Heart left ventricle (tissue), 16 donors: ENCODE measurements at regions not wholly inside any gene's neighbourhood (a gene's known extent, or its start where the extent isn't known, plus 50 kb on each side); places are given as distances from the start of the nearest gene placed in this dataset.

Experiments
- ATAC-seq, 4 donors: fragments of 200-7000 bp; cut with Tn5 transposase; one replicate each; pipeline ENCODE4 v1.9.1; 2020 to 2022; ENCODE audit warnings: moderate library complexity in 4 of 4, mild to moderate bottlenecking in 3 of 4, moderate number of reproducible peaks in 1 of 4
- DNase-seq, 5 donors: peaks; one replicate each; pipeline ENCODE4 v3.0.0-alpha.2; 2020
- H3K27ac ChIP-seq, 12 donors: fragments of 200-600 bp; sonication (generic) in 4 of 12; one replicate each; pipeline versions ENCODE4 v1.5.0 to v1.8.0; 2016 to 2022; ENCODE audit warnings: mild to moderate bottlenecking in 2 of 12
- H3K27me3 ChIP-seq, 9 donors: fragments of 200-600 bp; sonication (generic) in 2 of 9; one replicate each; pipeline versions ENCODE4 v1.5.1 to v1.8.0; 2016 to 2022; ENCODE audit warnings: mild to moderate bottlenecking in 3 of 9
- H3K36me3 ChIP-seq, 9 donors: fragments of 200-600 bp; sonication (generic) in 2 of 9; one replicate each; pipeline versions ENCODE4 v1.5.0 to v1.8.0; 2018 to 2022; ENCODE audit warnings: mild to moderate bottlenecking in 2 of 9
- H3K4me1 ChIP-seq, 12 donors: fragments of 200-600 bp; sonication (generic) in 4 of 12; one replicate each; pipeline versions ENCODE4 v1.5.0 to v1.8.0; 2016 to 2022; ENCODE audit warnings: mild to moderate bottlenecking in 3 of 12
- H3K4me3 ChIP-seq, 12 donors: fragments of 200-600 bp; sonication (generic) in 4 of 12; one replicate each; pipeline versions ENCODE4 v1.5.0 to v1.8.0; 2017 to 2022; ENCODE audit warnings: mild to moderate bottlenecking in 9 of 12, moderate library complexity in 4 of 12
- H3K9me3 ChIP-seq, 12 donors: fragments of 200-600 bp; sonication (generic) in 4 of 12; one replicate each; pipeline versions ENCODE4 v1.5.0 to v1.8.0; 2016 to 2022; ENCODE audit warnings: mild to moderate bottlenecking in 1 of 12
- CTCF ChIP-seq, 12 donors: fragments of 200-600 bp; sonication (generic) in 4 of 12; IDR thresholded peaks; one replicate each; pipeline versions ENCODE4 v1.5.0 to v1.8.0; 2018 to 2022; ENCODE audit warnings: antibody characterized with exemption in 12 of 12, mild to moderate bottlenecking in 5 of 12
- POLR2A ChIP-seq, 2 donors: fragments of 450-650 bp; IDR thresholded peaks; one replicate each; pipeline ENCODE4 v1.6.1; 2017; ENCODE audit warnings: antibody characterized with exemption in 2 of 2, mild to moderate bottlenecking in 2 of 2, moderate library complexity in 2 of 2
- WGBS, 4 donors: extraction: QIAGEN DNeasy Blood & Tissue Kit in 2 of 4; methylation state at CpG; one replicate each; pipeline versions ENCODE4 v1.1.5 to v1.1.7; 2013 to 2018; 5-methylcytosine and 5-hydroxymethylcytosine counted together
- intact Hi-C, 10 donors: fragments of 100-400 bp; cut with DNase I; formaldehyde crosslinking; loops; one replicate each; pipeline versions ENCODE4 v1.11.1 to v1.14.2; 2022
- donor health status: ischemic (EF 13 %, LVEDD 7.1; RV severe dilation, severe dysfunction).
- donor health status: healthy with polysubstance abuse.
- donor health status: DM: no; HTN: yes; CAD: no.
- donor health status: DM: no; HTN: no; CAD: no.
- donor health status: ischemic (EF 25% LVEDD 6.9; RV normal size, moderate dysfunction).
- donor health status: ischemic (EF 25% LVEDD 5.7; RV mildly dilated, moderate dysfunction).
- donor health status: healthy.
- donor health status: DM: yes; HTN: yes; CAD: no.
- donor health status: ischemic (EF 35%, LVEDD 5.7; RV mildly dilated, moderate dysfunction).
- donor health status: nonischemic (EF 11% LVEDD 7.7; RV severe dilation, severe dysfunction).
- donor health status: DM: yes; HTN: yes; CAD: no.
- donor health status: PGD.
- donor health status: ischemic (EF 29% LVEDD 5.4; RV normal size, mild dysfunction).
- donor health status: nonischemic (EF 23%, LVEDD 6.1; RV moderate dilation, normal function).

GRCh38 chr5:116389601-116390000 is 185.0 kb downstream of the SEMA6A start:
- WGBS, 4 donors, result 97 to 100% (median 99%) methylated on average over 1 of the region's 1 CpG
- intact Hi-C loops, result no loop called here
- H3K27me3 ChIP-seq, result no peaks in the 10 kb centered on the region

GRCh38 chr5:116388564-116389258 is 185.9 kb downstream of the SEMA6A start:
- Histone ChIP-seq H3K36me3 (no peaks in the 10 kb centered on the region), H3K4me1 (peaks cover 0 to 12% (median 5%) of the 10 kb centered on the region in 12 donors), H3K27ac (peak overlapping the region in 4 of 12 donors; percentile 24 to 38 (median 32)), H3K27me3 (no peaks in the 10 kb centered on the region), H3K9me3 (peaks cover 0 to 7% (median 0%) of the 10 kb centered on the region in 12 donors), H3K4me3 (no peak overlapping the region)
- ATAC-seq, result peak; percentile 71 to 95 (median 89)
- TF ChIP-seq POLR2A (IDR thresholded peaks at IDR 0.05), result no peak
- peak in 4 of 12 donors; percentile 15 to 42 (median 26) for TF ChIP-seq CTCF (IDR thresholded peaks at IDR 0.05)
- 48 to 65% (median 55%) methylated on average over 11 of the region's 11 CpGs for WGBS, 4 donors
- intact Hi-C loops, result no loop called here
- peak in 4 of 5 donors; percentile 43 to 62 (median 50) for DNase-seq

More at GRCh38 chr5:116389601-116390000, 185.0 kb downstream of the SEMA6A start:
- Histone ChIP-seq H3K9me3 (peaks cover 0 to 7% (median 0%) of the 10 kb centered on the region in 12 donors), H3K4me3 (no peak overlapping the region), H3K4me1 (peaks cover 0 to 12% (median 6%) of the 10 kb centered on the region in 12 donors), H3K36me3 (no peaks in the 10 kb centered on the region), H3K27ac (peak overlapping the region in 1 of 12 donors; percentile 32)
- ATAC-seq, result no peak
- no peak for DNase-seq
- TF ChIP-seq POLR2A (IDR thresholded peaks at IDR 0.05), result no peak
- TF ChIP-seq CTCF (IDR thresholded peaks at IDR 0.05), result no peak

- 94 to 99% (median 97%) methylated on average over 3 of the region's 3 CpGs for WGBS, 4 donors
- intact Hi-C loops, result no loop called here
These were observed 186.9 kb downstream of the SEMA6A start for GRCh38 chr5:116387738-116388137.

More at GRCh38 chr5:116387738-116388137, 186.9 kb downstream of the SEMA6A start:
- ATAC-seq, result no peak
- Histone ChIP-seq H3K4me3 (no peak overlapping the region), H3K4me1 (peaks cover 0 to 17% (median 6%) of the 10 kb centered on the region in 12 donors), H3K9me3 (peaks cover 0 to 7% (median 0%) of the 10 kb centered on the region in 12 donors), H3K36me3 (no peaks in the 10 kb centered on the region), H3K27ac (no peak overlapping the region), H3K27me3 (no peaks in the 10 kb centered on the region)
- DNase-seq, result no peak
- TF ChIP-seq POLR2A (IDR thresholded peaks at IDR 0.05), result no peak
- TF ChIP-seq CTCF (IDR thresholded peaks at IDR 0.05), result no peak
